ENCODE measurements at regions not wholly inside any gene's neighbourhood (a gene's known extent, or its start where the extent isn't known, plus 50 kb on each side); places are given as distances from the start of the nearest gene placed in this dataset.

GRCh38 chr10:27599546-27599945 lies 95.4 kb downstream of the RAB18 start:
- no peak overlapping the region for H3K4me3 Mint-ChIP-seq
- H3K36me3 Mint-ChIP-seq (ENCODE audit: low read depth): no peaks in the 10 kb centered on the region
- DNase-seq (no peak), ATAC-seq (no peak)
- no peak overlapping the region for H3K27ac Mint-ChIP-seq
- H3K9me3 ChIP-seq (ENCODE audit: control insufficient read depth, low read length, poor library complexity, severe bottlenecking): no peaks in the 10 kb centered on the region
- H3K27me3 Mint-ChIP-seq: peaks cover 5% of the 10 kb centered on the region
- no peaks in the 10 kb centered on the region for H3K4me1 Mint-ChIP-seq

GRCh38 chr10:27600930-27601329 lies 96.8 kb downstream of the RAB18 start:
- no peaks in the 10 kb centered on the region for H3K4me1 Mint-ChIP-seq
- ATAC-seq (no peak), DNase-seq (no peak)
- no peak overlapping the region for H3K4me3 Mint-ChIP-seq
- peaks cover 5% of the 10 kb centered on the region for H3K27me3 Mint-ChIP-seq
- no peaks in the 10 kb centered on the region for H3K9me3 ChIP-seq (ENCODE audit: control insufficient read depth, low read length, poor library complexity, severe bottlenecking)
- no peaks in the 10 kb centered on the region for H3K36me3 Mint-ChIP-seq (ENCODE audit: low read depth)
- H3K27ac Mint-ChIP-seq: no peak overlapping the region

- H3K36me3 Mint-ChIP-seq (ENCODE audit: low read depth): no peaks in the 10 kb centered on the region
- DNase-seq: no peak
- H3K4me1 Mint-ChIP-seq: peaks cover under 1% of the 10 kb centered on the region
- H3K27ac Mint-ChIP-seq: no peak overlapping the region
- H3K9me3 ChIP-seq (ENCODE audit: control insufficient read depth, low read length, poor library complexity, severe bottlenecking): no peaks in the 10 kb centered on the region
- H3K27me3 Mint-ChIP-seq: peaks cover 5% of the 10 kb centered on the region
- H3K4me3 Mint-ChIP-seq: no peak overlapping the region
- no peak for ATAC-seq
Observed at GRCh38 chr10:27601503-27601902, 97.4 kb downstream of the RAB18 start.

GRCh38 chr10:27601946-27602538 lies 97.9 kb downstream of the RAB18 start:
- Mint-ChIP-seq H3K4me3 (no peak overlapping the region), H3K4me1 (peaks cover 2% of the 10 kb centered on the region), H3K36me3 (ENCODE audit: low read depth) (no peaks in the 10 kb centered on the region), H3K27ac (no peak overlapping the region), H3K27me3 (peaks cover 5% of the 10 kb centered on the region)
- DNase-seq: no peak
- H3K9me3 ChIP-seq (ENCODE audit: control insufficient read depth, low read length, poor library complexity, severe bottlenecking): no peaks in the 10 kb centered on the region
- ATAC-seq: no peak

- DNase-seq (no peak), ATAC-seq (no peak)
- no peak overlapping the region for H3K4me3 Mint-ChIP-seq
- H3K27me3 Mint-ChIP-seq: peaks cover 5% of the 10 kb centered on the region
- no peaks in the 10 kb centered on the region for H3K9me3 ChIP-seq (ENCODE audit: control insufficient read depth, low read length, poor library complexity, severe bottlenecking)
- no peaks in the 10 kb centered on the region for H3K36me3 Mint-ChIP-seq (ENCODE audit: low read depth)
- H3K4me1 Mint-ChIP-seq: peaks cover 5% of the 10 kb centered on the region
- H3K27ac Mint-ChIP-seq: no peak overlapping the region
Observed at GRCh38 chr10:27603104-27603503, 99.0 kb downstream of the RAB18 start.

GRCh38 chr10:27605318-27605717 lies 101.2 kb downstream of the RAB18 start:
- no peak for ATAC-seq
- H3K9me3 ChIP-seq (ENCODE audit: control insufficient read depth, low read length, poor library complexity, severe bottlenecking): no peaks in the 10 kb centered on the region

GRCh38 chr10:27607591-27607990 lies 103.5 kb downstream of the RAB18 start:
- no peaks in the 10 kb centered on the region for H3K9me3 ChIP-seq (ENCODE audit: control insufficient read depth, low read length, poor library complexity, severe bottlenecking)
- no peak for ATAC-seq
- no peak for DNase-seq
- no peaks in the 10 kb centered on the region for H3K36me3 Mint-ChIP-seq (ENCODE audit: low read depth)
- no peak overlapping the region for H3K4me3 Mint-ChIP-seq
- no peak overlapping the region for H3K27ac Mint-ChIP-seq
- peaks cover 5% of the 10 kb centered on the region for H3K27me3 Mint-ChIP-seq
- peaks cover 6% of the 10 kb centered on the region for H3K4me1 Mint-ChIP-seq

More at GRCh38 chr10:27605318-27605717, 101.2 kb downstream of the RAB18 start:
- no peak overlapping the region for H3K27ac Mint-ChIP-seq
- H3K27me3 Mint-ChIP-seq: peaks cover 5% of the 10 kb centered on the region
- no peak overlapping the region for H3K4me3 Mint-ChIP-seq
- no peaks in the 10 kb centered on the region for H3K36me3 Mint-ChIP-seq (ENCODE audit: low read depth)
- H3K4me1 Mint-ChIP-seq: peaks cover 6% of the 10 kb centered on the region
- no peak for DNase-seq

GRCh38 chr10:27611236-27611635 lies 107.1 kb downstream of the RAB18 start:
- Mint-ChIP-seq H3K4me3 (no peak overlapping the region), H3K36me3 (ENCODE audit: low read depth) (peaks cover 6% of the 10 kb centered on the region), H3K27ac (no peak overlapping the region), H3K27me3 (peaks cover 21% of the 10 kb centered on the region), H3K4me1 (peaks cover 17% of the 10 kb centered on the region)
- ATAC-seq (no peak), DNase-seq (no peak)
- no peaks in the 10 kb centered on the region for H3K9me3 ChIP-seq (ENCODE audit: control insufficient read depth, low read length, poor library complexity, severe bottlenecking)

- ATAC-seq (no peak), DNase-seq (no peak)
- peaks cover 24% of the 10 kb centered on the region for H3K27me3 Mint-ChIP-seq
- no peak overlapping the region for H3K4me3 Mint-ChIP-seq
- H3K9me3 ChIP-seq (ENCODE audit: control insufficient read depth, low read length, poor library complexity, severe bottlenecking): no peaks in the 10 kb centered on the region
- H3K4me1 Mint-ChIP-seq: peaks cover 15% of the 10 kb centered on the region
- peak overlapping the region; percentile 21 for H3K27ac Mint-ChIP-seq
- H3K36me3 Mint-ChIP-seq (ENCODE audit: low read depth): peaks cover 6% of the 10 kb centered on the region
Observed at GRCh38 chr10:27611744-27612550, 107.8 kb downstream of the RAB18 start.

- ATAC-seq (no peak), DNase-seq (no peak)
- no peak overlapping the region for H3K4me3 Mint-ChIP-seq
- H3K36me3 Mint-ChIP-seq (ENCODE audit: low read depth): peaks cover 6% of the 10 kb centered on the region
- H3K9me3 ChIP-seq (ENCODE audit: control insufficient read depth, low read length, poor library complexity, severe bottlenecking): no peaks in the 10 kb centered on the region
- H3K4me1 Mint-ChIP-seq: peaks cover 15% of the 10 kb centered on the region
- H3K27me3 Mint-ChIP-seq: peaks cover 28% of the 10 kb centered on the region
- H3K27ac Mint-ChIP-seq: no peak overlapping the region
Observed at GRCh38 chr10:27612551-27613035, 108.5 kb downstream of the RAB18 start.

- Mint-ChIP-seq H3K36me3 (ENCODE audit: low read depth) (peaks cover 6% of the 10 kb centered on the region), H3K27ac (peak overlapping the region; percentile 0), H3K4me1 (peaks cover 11% of the 10 kb centered on the region), H3K27me3 (peaks cover 43% of the 10 kb centered on the region), H3K4me3 (peak overlapping the region; percentile 13)
- DNase-seq: no peak
- no peaks in the 10 kb centered on the region for H3K9me3 ChIP-seq (ENCODE audit: control insufficient read depth, low read length, poor library complexity, severe bottlenecking)
- ATAC-seq: no peak
Observed at GRCh38 chr10:27614776-27615175, 110.7 kb downstream of the RAB18 start.

- no peaks in the 10 kb centered on the region for H3K9me3 ChIP-seq (ENCODE audit: control insufficient read depth, low read length, poor library complexity, severe bottlenecking)
- H3K27ac Mint-ChIP-seq: no peak overlapping the region
Observed at GRCh38 chr10:27618036-27618615, 114.0 kb downstream of the RAB18 start.

GRCh38 chr10:27618906-27619305 lies 114.8 kb downstream of the RAB18 start:
- Mint-ChIP-seq H3K27ac (no peak overlapping the region), H3K4me1 (peaks cover 13% of the 10 kb centered on the region), H3K27me3 (peaks cover 54% of the 10 kb centered on the region), H3K4me3 (no peak overlapping the region), H3K36me3 (ENCODE audit: low read depth) (peaks cover 3% of the 10 kb centered on the region)
- ATAC-seq: no peak
- no peaks in the 10 kb centered on the region for H3K9me3 ChIP-seq (ENCODE audit: control insufficient read depth, low read length, poor library complexity, severe bottlenecking)
- DNase-seq: no peak

More at GRCh38 chr10:27618036-27618615, 114.0 kb downstream of the RAB18 start:
- Mint-ChIP-seq H3K36me3 (ENCODE audit: low read depth) (peaks cover 3% of the 10 kb centered on the region), H3K27me3 (peaks cover 48% of the 10 kb centered on the region), H3K4me1 (peaks cover 11% of the 10 kb centered on the region), H3K4me3 (no peak overlapping the region)
- no peak for ATAC-seq
- DNase-seq: no peak

Data from T-helper 17 cell (primary cell).